PC-3 (cell line): ENCODE measurements at regions not wholly inside any gene's neighbourhood (a gene's known extent, or its start where the extent isn't known, plus 50 kb on each side); places are given as distances from the start of the nearest gene placed in this dataset.

ENCODE experiments used
- ATAC-seq: fragments of 200-7000 bp; cut with Tn5 transposase; 2 replicates; pipeline ENCODE4 v1.9.1; 2020; ENCODE audit warnings: mild to moderate bottlenecking, moderate library complexity
- BruUV-seq: library from RNA; stranded (reverse); fragments of 400-500 nt; replicated peaks from 2 replicates; lab custom pipeline; 2021; lab: Mats Ljungman, UMichigan
- CTCF ChIA-PET: fragments of 300-600 bp; sonication (Branson Sonifier 250); formaldehyde crosslinking; loops from one replicate; lab custom pipeline; 2022; ENCODE audit warnings: antibody characterized with exemption; lab: Charles Lee
- POLR2A ChIA-PET: fragments of 300-600 bp; sonication (Branson Sonifier 250); formaldehyde crosslinking; loops from one replicate; lab custom pipeline; 2022; ENCODE audit warnings: antibody characterized with exemption; ENCODE audit not compliant: unreplicated experiment; lab: Charles Lee
- DNase-seq: peaks from one replicate; pipeline ENCODE4 v3.0.0-alpha.2; 2015
- H2AFZ ChIP-seq: fragments of 300-600 bp; sonication (generic); 2 replicates; pipeline ENCODE4 v1.6.0; 2016; ENCODE audit warnings: antibody characterized with exemption, low read length
- H3F3A ChIP-seq: fragments of 300-600 bp; sonication (generic); one replicate; pipeline ENCODE4 v1.6.0; 2017; ENCODE audit warnings: antibody characterized with exemption, low read length, control low read depth, mild to moderate bottlenecking; ENCODE audit not compliant: unreplicated experiment
- H3K27ac ChIP-seq: fragments of 300-600 bp; sonication (generic); 2 replicates; pipeline ENCODE4 v1.5.1; 2016; ENCODE audit warnings: mild to moderate bottlenecking, low read length
- H3K27me3 ChIP-seq: fragments of 300-600 bp; sonication (generic); 2 replicates; pipeline ENCODE4 v1.6.1; 2016; ENCODE audit warnings: low read length, mixed read lengths
- H3K36me3 ChIP-seq: fragments of 300-600 bp; sonication (generic); 2 replicates; pipeline ENCODE4 v1.6.1; 2016; ENCODE audit warnings: low read depth, mixed run types, low read length, mixed read lengths
- H3K4me1 ChIP-seq: fragments of 300-600 bp; sonication (generic); 2 replicates; pipeline ENCODE4 v1.5.1; 2016; ENCODE audit warnings: low read length; ENCODE audit not compliant: insufficient read depth
- H3K4me2 ChIP-seq: fragments of 300-600 bp; sonication (generic); 2 replicates; pipeline ENCODE4 v1.6.0; 2016; ENCODE audit warnings: low read length
- H3K4me3 ChIP-seq: fragments of 300-600 bp; sonication (generic); 2 replicates; pipeline ENCODE4 v1.5.1; 2016; ENCODE audit warnings: mild to moderate bottlenecking, low read length, mixed read lengths
- H3K79me2 ChIP-seq: fragments of 300-600 bp; sonication (generic); 2 replicates; pipeline ENCODE4 v1.6.1; 2017; ENCODE audit warnings: low read length, mixed read lengths
- H3K9ac ChIP-seq: fragments of 300-600 bp; sonication (generic); 2 replicates; pipeline ENCODE4 v1.6.0; 2016; ENCODE audit warnings: mild to moderate bottlenecking, low read length
- H3K9me2 ChIP-seq: fragments of 300-600 bp; sonication (generic); replicated peaks from 2 replicates; pipeline ENCODE4 v1.6.1; 2016; ENCODE audit warnings: mixed run types, low read length, mixed read lengths
- H3K9me3 ChIP-seq: fragments of 300-600 bp; sonication (generic); 2 replicates; pipeline ENCODE4 v1.6.1; 2016; ENCODE audit warnings: low read length, mixed read lengths
- H4K20me1 ChIP-seq: fragments of 300-600 bp; sonication (generic); 2 replicates; pipeline ENCODE4 v1.6.1; 2016; ENCODE audit warnings: low read length, mixed read lengths
- EZH2 ChIP-seq: fragments of 300-600 bp; sonication (generic); IDR thresholded peaks from one replicate; pipeline ENCODE4 v1.6.1; 2017; ENCODE audit warnings: antibody characterized with exemption, mild to moderate bottlenecking, low read length; ENCODE audit not compliant: unreplicated experiment
- EZH2phosphoT487 ChIP-seq: fragments of 300-600 bp; sonication (generic); IDR thresholded peaks from 2 replicates; pipeline ENCODE4 v1.6.1; 2018; ENCODE audit warnings: mild to moderate bottlenecking, antibody characterized with exemption, low read length, borderline replicate concordance
- intact Hi-C: fragments of 100-400 bp; cut with micrococcal nuclease; formaldehyde crosslinking; loops from 2 replicates; pipeline ENCODE4 v1.9.0; 2023
- TF ChIP-seq, protein P1 (sequence below): fragments of 300-600 bp; sonication (generic); conservative IDR thresholded peaks from 2 replicates; pipeline ENCODE4 v1.5.1; 2017; ENCODE audit warnings: antibody characterized with exemption, low read depth, mild to moderate bottlenecking, low read length

- ChIA-PET POLR2A (no interaction called here), CTCF (no interaction called here)
- Histone ChIP-seq H3K9me2 (no peaks in the 10 kb centered on the region), H3F3A (no peaks in the 10 kb centered on the region), H4K20me1 (no peaks in the 10 kb centered on the region), H3K27ac (no peak overlapping the region), H3K27me3 (no peaks in the 10 kb centered on the region), H3K4me2 (no peak overlapping the region), H3K79me2 (no peaks in the 10 kb centered on the region), H3K4me1 (no peaks in the 10 kb centered on the region), H3K36me3 (no peaks in the 10 kb centered on the region), H3K9ac (no peak overlapping the region), H3K9me3 (no peaks in the 10 kb centered on the region), H3K4me3 (no peak overlapping the region), H2AFZ (no peak overlapping the region)
- no peak for TF ChIP-seq EZH2
- no TSS peak for BruUV-seq
- ATAC-seq (no peak), DNase-seq (no peak)
- intact Hi-C loops: no loop called here
Observed at GRCh38 chr4:163419074-163419473, 54.5 kb downstream of the TKTL2 start.

- intact Hi-C loops: no loop called here
- Histone ChIP-seq H3F3A (no peaks in the 10 kb centered on the region), H3K4me3 (no peak overlapping the region), H2AFZ (no peak overlapping the region), H4K20me1 (no peaks in the 10 kb centered on the region), H3K27me3 (no peaks in the 10 kb centered on the region), H3K9me3 (no peaks in the 10 kb centered on the region), H3K79me2 (no peaks in the 10 kb centered on the region), H3K4me1 (no peaks in the 10 kb centered on the region), H3K9me2 (no peaks in the 10 kb centered on the region), H3K36me3 (no peaks in the 10 kb centered on the region), H3K27ac (no peak overlapping the region), H3K4me2 (no peak overlapping the region), H3K9ac (no peak overlapping the region)
- CTCF ChIA-PET: no interaction called here
- no peak for TF ChIP-seq EZH2
- TF ChIP-seq, protein P1, sequence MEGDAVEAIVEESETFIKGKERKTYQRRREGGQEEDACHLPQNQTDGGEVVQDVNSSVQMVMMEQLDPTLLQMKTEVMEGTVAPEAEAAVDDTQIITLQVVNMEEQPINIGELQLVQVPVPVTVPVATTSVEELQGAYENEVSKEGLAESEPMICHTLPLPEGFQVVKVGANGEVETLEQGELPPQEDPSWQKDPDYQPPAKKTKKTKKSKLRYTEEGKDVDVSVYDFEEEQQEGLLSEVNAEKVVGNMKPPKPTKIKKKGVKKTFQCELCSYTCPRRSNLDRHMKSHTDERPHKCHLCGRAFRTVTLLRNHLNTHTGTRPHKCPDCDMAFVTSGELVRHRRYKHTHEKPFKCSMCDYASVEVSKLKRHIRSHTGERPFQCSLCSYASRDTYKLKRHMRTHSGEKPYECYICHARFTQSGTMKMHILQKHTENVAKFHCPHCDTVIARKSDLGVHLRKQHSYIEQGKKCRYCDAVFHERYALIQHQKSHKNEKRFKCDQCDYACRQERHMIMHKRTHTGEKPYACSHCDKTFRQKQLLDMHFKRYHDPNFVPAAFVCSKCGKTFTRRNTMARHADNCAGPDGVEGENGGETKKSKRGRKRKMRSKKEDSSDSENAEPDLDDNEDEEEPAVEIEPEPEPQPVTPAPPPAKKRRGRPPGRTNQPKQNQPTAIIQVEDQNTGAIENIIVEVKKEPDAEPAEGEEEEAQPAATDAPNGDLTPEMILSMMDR: no peak
- no TSS peak for BruUV-seq
- ATAC-seq (no peak), DNase-seq (no peak)
- POLR2A ChIA-PET: no interaction called here
Observed at GRCh38 chr4:163415668-163416067, 57.9 kb downstream of the TKTL2 start.

DNA sequence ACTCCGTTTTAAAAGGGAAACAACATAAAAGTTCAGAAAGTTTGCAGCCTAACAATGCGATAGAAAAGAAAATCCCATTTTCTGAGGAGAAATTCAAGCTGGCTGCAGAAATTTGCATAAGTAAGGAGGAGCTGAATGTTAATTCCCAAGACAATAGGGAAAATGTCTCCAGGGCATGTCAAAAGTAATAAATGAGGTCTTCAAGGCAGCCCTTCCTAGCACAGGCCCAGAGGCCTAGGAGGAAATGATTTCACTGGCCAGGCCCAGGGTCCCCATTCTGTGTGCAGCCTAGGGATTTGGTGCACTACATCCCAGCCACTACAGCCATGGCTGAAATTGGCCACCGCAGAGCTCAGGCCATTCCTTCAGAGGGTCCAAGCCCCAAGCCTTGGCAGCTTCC, 59.3 kb downstream of the TKTL2 start:
- BruUV-seq: no TSS peak
- Histone ChIP-seq H3K9me2 (no peaks in the 10 kb centered on the region), H3K9me3 (no peaks in the 10 kb centered on the region), H2AFZ (no peak overlapping the region), H3K27ac (no peak overlapping the region), H3K4me3 (no peak overlapping the region), H3K4me2 (no peak overlapping the region), H3K36me3 (no peaks in the 10 kb centered on the region), H3K9ac (no peak overlapping the region), H3F3A (no peaks in the 10 kb centered on the region), H3K27me3 (no peaks in the 10 kb centered on the region), H4K20me1 (no peaks in the 10 kb centered on the region), H3K4me1 (no peaks in the 10 kb centered on the region), H3K79me2 (no peaks in the 10 kb centered on the region)
- POLR2A ChIA-PET: no interaction called here
- intact Hi-C loops: no loop called here
- ATAC-seq (no peak), DNase-seq (no peak)
- TF ChIP-seq, protein P1: no peak
- TF ChIP-seq EZH2phosphoT487: no peak
- no peak for TF ChIP-seq EZH2
- CTCF ChIA-PET: no interaction called here
